GM23338 (cell line): ENCODE measurements at regions not wholly inside any gene's neighbourhood (a gene's known extent, or its start where the extent isn't known, plus 50 kb on each side); places are given as distances from the start of the nearest gene placed in this dataset.

ENCODE experiments used
- CREB1 ChIP-seq: fragments of 250-450 bp; sonication (Bioruptor Pico); IDR thresholded peaks from 2 replicates; pipeline ENCODE4 v1.5.0; 2020; ENCODE audit warnings: low read depth, mild to moderate bottlenecking, moderate library complexity
- EZH2 ChIP-seq: fragments of 200-600 bp; sonication (generic); IDR thresholded peaks from one replicate; pipeline ENCODE4 v1.8.0; 2017; ENCODE audit warnings: antibody characterized with exemption, mild to moderate bottlenecking, low read depth; ENCODE audit not compliant: unreplicated experiment
- JUNB ChIP-seq: IDR thresholded peaks from one replicate; pipeline ENCODE4 v1.6.1; 2016; ENCODE audit warnings: antibody characterized with exemption; ENCODE audit not compliant: unreplicated experiment
- NANOG ChIP-seq: IDR thresholded peaks from 2 replicates; pipeline ENCODE4 v1.6.1; 2016; ENCODE audit warnings: antibody characterized with exemption, borderline replicate concordance
- POLR2AphosphoS5 ChIP-seq: IDR thresholded peaks from 2 replicates; pipeline ENCODE4 v1.6.1; 2016; ENCODE audit warnings: antibody characterized with exemption, low read depth
- TF ChIP-seq, protein P1 (sequence below), 2 experiments: fragments of 200-600 bp in 1 of 2; sonication (generic) in 1 of 2; conservative IDR thresholded peaks; 2 replicates each; pipeline versions ENCODE4 v1.5.1 to v1.6.1; 2016 to 2017; ENCODE audit warnings: antibody characterized with exemption in 2 of 2, low read depth in 2 of 2, mild to moderate bottlenecking in 2 of 2, moderate library complexity in 1 of 2
- TF ChIP-seq, protein P2 (sequence below): IDR thresholded peaks from one replicate; pipeline ENCODE4 v1.6.1; 2018; ENCODE audit warnings: antibody characterized with exemption; ENCODE audit not compliant: unreplicated experiment
- TF ChIP-seq, protein P3 (sequence below): IDR thresholded peaks from 2 replicates; pipeline ENCODE4 v1.6.1; 2016; ENCODE audit warnings: antibody characterized with exemption

DNA sequence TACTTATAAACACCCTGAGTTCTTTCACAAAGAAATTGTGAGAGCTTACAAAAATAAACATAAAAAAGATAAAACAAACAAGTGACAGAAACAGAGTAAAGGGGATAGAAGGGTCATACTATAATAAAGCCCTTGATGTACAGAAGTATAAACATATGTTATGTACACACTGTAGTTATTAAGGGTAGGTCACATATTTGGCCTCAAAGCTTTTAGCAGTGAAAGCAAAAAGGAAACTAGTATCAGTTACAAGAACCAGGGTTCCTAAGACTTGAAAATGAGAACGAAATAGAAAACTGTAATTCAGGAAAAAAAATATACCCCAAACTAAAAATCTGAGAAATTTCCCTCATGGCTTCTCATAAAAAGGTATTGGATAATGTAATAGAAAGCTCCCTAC, 380.6 kb downstream of the HDGFL1 start:
- TF ChIP-seq, protein P1, sequence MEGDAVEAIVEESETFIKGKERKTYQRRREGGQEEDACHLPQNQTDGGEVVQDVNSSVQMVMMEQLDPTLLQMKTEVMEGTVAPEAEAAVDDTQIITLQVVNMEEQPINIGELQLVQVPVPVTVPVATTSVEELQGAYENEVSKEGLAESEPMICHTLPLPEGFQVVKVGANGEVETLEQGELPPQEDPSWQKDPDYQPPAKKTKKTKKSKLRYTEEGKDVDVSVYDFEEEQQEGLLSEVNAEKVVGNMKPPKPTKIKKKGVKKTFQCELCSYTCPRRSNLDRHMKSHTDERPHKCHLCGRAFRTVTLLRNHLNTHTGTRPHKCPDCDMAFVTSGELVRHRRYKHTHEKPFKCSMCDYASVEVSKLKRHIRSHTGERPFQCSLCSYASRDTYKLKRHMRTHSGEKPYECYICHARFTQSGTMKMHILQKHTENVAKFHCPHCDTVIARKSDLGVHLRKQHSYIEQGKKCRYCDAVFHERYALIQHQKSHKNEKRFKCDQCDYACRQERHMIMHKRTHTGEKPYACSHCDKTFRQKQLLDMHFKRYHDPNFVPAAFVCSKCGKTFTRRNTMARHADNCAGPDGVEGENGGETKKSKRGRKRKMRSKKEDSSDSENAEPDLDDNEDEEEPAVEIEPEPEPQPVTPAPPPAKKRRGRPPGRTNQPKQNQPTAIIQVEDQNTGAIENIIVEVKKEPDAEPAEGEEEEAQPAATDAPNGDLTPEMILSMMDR (conservative IDR thresholded peaks at IDR 0.05; ENCODE audit: low read depth in 2 of 2), result no peak
- TF ChIP-seq POLR2AphosphoS5, result no peak
- TF ChIP-seq, protein P2, sequence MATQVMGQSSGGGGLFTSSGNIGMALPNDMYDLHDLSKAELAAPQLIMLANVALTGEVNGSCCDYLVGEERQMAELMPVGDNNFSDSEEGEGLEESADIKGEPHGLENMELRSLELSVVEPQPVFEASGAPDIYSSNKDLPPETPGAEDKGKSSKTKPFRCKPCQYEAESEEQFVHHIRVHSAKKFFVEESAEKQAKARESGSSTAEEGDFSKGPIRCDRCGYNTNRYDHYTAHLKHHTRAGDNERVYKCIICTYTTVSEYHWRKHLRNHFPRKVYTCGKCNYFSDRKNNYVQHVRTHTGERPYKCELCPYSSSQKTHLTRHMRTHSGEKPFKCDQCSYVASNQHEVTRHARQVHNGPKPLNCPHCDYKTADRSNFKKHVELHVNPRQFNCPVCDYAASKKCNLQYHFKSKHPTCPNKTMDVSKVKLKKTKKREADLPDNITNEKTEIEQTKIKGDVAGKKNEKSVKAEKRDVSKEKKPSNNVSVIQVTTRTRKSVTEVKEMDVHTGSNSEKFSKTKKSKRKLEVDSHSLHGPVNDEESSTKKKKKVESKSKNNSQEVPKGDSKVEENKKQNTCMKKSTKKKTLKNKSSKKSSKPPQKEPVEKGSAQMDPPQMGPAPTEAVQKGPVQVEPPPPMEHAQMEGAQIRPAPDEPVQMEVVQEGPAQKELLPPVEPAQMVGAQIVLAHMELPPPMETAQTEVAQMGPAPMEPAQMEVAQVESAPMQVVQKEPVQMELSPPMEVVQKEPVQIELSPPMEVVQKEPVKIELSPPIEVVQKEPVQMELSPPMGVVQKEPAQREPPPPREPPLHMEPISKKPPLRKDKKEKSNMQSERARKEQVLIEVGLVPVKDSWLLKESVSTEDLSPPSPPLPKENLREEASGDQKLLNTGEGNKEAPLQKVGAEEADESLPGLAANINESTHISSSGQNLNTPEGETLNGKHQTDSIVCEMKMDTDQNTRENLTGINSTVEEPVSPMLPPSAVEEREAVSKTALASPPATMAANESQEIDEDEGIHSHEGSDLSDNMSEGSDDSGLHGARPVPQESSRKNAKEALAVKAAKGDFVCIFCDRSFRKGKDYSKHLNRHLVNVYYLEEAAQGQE, result no peak
- TF ChIP-seq JUNB, result no peak
- no peak for TF ChIP-seq CREB1 (CRISPR knock-in tag)
- no peak for TF ChIP-seq NANOG
- no peak for TF ChIP-seq EZH2
- TF ChIP-seq, protein P3, sequence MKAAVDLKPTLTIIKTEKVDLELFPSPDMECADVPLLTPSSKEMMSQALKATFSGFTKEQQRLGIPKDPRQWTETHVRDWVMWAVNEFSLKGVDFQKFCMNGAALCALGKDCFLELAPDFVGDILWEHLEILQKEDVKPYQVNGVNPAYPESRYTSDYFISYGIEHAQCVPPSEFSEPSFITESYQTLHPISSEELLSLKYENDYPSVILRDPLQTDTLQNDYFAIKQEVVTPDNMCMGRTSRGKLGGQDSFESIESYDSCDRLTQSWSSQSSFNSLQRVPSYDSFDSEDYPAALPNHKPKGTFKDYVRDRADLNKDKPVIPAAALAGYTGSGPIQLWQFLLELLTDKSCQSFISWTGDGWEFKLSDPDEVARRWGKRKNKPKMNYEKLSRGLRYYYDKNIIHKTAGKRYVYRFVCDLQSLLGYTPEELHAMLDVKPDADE, result no peak
